GM18507 (cell line): ENCODE measurements at regions not wholly inside any gene's neighbourhood (a gene's known extent, or its start where the extent isn't known, plus 50 kb on each side); places are given as distances from the start of the nearest gene placed in this dataset.
"Not testable (repeated sequence)": the region's sequence is repeated elsewhere in the genome, so short reads cannot be mapped to it uniquely, and the experiment has no call there.

Source experiments
- DNase-seq: peaks from one replicate; pipeline ENCODE4 v3.0.0; 2011; ENCODE audit warnings: low read depth; ENCODE audit not compliant: insufficient read length; ENCODE audit errors: extremely low spot score
- FAIRE-seq: peaks from 2 replicates; lab custom pipeline; 2011; peaks lifted over from hg19 to GRCh38; lab: Jason Lieb, UNC

DNA sequence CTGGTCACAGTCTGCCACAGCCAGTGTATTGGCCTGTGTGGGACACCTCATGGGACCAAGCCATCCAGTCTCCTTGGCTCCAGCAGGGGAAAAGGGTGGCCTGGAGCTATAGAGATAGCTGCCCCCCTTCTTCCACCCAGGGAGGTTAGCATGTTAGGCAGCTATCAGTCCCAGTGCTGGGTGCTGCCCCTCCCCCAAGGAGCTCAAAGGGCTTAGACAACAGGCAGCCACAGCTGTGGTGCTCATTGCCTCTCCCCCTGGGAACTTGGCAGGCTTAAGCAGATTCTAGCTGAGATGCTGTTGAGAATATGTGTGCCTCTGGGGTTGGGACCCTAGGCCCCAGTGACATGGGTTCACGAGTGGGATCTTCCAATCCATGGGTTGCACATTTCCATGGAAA, 226.0 kb upstream of the PTGER4 start:
- no peak for DNase-seq
- no peak for FAIRE-seq

DNA sequence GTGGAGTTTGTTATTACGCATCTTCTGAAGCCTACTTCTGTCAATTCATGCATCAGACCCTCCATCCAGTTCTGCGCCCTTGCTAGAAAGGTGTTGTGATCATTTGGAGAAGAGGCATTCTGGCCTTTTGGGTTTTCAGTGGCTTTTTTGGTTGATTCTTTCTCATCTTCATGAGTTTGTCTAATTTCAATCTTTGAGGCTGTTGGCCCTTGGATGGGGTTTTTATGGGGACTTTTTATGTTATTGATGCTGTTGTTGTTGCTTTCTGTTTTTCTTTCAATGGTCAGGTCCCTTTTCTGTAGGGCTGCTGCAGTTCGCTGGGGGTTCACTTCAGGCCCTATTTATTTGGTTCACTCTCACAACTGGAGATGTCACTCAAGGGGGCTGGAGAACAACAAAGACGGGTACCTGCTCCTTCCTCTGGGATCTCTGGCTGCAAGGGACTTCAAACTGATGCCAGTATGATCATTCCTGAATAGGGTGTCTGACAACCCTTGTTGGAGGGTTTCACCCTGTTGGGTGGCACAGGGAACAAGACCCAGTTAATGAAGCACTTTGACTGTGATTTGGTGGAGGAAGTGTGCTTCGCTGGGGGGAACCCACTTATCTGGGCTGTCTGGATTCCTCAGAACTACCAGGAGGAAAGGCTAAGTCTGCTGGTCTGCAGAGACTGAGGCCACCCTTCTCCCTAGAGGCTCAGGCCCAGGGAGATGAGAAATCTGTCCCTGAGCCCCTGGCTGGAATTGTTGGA, 226.7 kb upstream of the PTGER4 start:
- no peak for FAIRE-seq

DNA sequence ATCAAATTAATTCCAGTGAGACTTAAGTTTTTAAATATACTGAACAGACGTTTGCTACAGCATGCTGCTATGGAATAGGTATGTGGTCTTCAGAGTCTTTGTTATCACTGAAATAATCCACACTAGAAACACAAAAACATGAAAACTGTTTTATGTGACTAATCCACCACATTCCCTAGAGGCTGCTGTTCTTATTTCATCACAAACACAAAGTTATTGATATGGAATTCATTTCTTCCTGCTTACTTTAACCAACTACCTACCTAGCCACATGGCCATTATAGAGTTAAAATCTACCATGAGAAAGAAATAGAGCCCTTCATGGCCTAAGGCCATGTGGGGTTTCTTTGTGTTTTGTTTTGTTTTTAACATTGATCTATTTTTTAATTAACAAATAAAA, 232.3 kb upstream of the PTGER4 start:
- FAIRE-seq (no peak), DNase-seq (no peak)

More for the DNA sequence above, 226.7 kb upstream of the PTGER4 start:
- DNase-seq: no peak

DNA sequence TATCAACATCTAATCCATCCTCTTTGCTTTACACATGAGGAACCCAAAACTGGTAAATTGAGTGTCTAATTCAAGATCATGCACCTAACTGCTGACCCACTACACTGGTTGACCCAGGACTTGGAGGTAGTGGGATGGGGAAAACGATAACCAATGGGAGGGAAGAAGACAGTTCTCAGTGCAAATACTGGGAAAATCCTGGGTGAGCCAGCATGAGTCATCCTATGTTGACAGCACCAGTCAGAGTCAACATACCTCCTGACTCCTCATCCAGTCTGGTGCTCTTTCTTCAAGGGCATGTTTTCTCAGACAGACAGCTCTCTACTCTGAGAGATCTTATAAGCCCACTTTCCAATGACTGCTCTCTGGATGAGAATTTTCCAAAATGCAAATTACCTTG, 232.8 kb upstream of the PTGER4 start:
- FAIRE-seq (no peak), DNase-seq (no peak)

DNA sequence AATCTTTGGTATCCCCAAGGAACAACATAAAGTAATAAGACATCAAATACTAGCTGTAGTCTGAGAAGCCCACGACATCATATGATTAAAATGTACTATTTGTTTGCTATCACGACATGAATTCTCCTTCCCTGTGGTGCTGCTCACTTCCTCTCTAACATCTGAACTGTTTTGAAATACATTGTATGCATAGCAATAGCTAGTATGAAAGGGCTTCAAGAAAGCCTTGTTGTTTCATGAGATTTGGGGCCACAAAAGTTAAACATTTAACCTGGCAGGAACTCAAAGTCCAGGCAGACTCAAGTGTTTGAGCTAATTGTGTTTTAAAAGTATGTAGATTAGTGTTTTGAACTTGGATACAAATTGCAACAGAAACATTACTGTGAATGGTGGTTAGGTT, 237.4 kb upstream of the PTGER4 start:
- DNase-seq (no peak), FAIRE-seq (peak; percentile 79)

DNA sequence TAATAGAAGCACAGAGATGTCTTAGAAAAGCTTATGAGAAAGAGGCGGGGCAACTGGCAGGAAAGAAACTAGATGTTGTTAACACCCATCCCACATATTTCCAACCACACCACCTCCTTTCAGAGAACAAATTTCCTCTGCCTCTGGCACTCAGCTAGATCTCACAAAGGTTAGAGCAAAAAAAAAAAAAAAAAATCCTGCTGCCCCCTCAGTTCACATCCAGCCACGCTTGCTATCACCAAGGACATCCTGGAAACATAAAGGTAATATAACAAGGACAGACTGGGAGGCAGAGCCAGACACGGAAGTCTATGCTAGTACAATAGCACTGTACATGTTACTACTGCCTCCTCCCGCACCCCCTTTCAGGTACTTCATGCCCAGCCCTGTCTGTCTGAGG, 238.0 kb upstream of the PTGER4 start:
- FAIRE-seq (peak; percentile 76), DNase-seq (no peak)

DNA sequence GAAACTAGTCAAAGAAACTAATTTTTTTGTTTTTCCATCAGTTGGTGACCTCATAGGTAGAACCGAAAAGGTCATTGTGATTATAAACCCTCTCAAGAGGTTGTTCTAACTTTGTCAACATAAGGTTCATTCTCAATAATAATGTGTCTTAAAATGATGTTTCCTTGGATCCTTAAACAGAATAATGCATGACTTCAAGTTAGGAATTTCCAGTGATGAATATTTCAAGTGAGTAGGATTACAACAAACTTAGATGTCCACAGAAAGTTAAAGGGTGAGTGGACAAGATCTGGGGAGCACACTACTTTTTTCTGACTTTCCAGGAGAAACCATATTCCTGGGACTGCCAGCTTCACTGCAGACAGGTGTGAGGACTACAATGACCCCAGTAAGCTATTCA, 239.0 kb upstream of the PTGER4 start:
- no peak for DNase-seq
- FAIRE-seq: no peak

DNA sequence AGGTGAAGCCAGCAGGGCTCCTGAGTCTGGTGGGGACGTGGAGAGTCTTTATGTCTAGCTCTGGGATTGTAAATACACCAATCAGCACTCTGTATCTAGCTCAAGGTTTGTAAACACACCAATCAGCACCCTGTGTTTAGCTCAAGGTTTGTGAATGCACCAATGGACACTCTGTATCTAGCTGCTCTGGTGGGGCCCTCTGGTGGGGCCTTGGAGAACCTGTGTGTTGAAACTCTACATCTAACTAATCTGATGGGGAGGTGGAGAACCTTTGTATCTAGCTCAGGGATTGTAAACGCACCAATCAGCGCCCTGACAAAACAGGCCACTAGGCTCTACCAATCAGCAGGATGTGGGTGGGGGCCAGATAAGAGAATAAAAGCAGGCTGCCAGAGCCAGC, 240.6 kb upstream of the PTGER4 start:
- not testable (repeated sequence) for FAIRE-seq, DNase-seq

DNA sequence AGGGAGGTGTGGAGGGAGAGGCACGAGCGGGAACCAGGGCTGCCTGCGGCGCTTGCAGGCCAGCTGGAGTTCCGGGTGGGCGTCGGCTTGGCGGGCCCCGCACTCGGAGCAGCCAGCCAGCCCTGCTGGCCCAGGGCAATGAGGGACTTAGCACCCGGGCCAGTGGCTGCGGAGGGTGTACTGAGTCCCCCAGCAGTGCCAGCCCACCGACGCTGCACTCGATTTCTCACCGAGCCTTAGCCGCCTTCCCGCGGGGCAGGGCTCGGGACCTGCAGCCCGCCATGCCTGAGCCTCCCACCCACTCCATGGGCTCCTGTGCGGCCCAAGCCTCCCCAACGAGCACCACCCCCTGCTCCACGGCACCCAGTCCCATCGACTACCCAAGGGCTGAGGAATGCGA, 241.1 kb upstream of the PTGER4 start:
- not testable (repeated sequence) for DNase-seq, FAIRE-seq

DNA sequence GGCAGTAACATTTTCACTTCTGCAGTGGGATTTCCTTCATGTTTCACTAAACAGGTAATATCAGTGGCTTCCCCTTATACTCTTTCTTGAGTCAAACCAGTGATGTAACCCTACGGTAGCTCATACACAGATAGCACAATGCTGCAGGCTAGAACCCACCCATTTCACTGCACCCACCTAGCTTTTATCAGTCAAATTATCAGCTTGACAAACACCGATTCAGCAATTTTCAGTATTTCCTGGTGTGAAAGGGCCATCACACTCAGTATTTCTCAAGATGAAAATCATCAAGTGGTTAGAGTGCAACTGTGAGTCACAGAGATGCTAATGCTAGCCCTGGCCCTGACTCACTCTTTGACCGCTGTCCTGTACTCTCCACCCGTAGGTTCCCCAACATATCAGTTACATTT, 242.3 kb upstream of the PTGER4 start:
- FAIRE-seq (peak; percentile 81), DNase-seq (no peak)

DNA sequence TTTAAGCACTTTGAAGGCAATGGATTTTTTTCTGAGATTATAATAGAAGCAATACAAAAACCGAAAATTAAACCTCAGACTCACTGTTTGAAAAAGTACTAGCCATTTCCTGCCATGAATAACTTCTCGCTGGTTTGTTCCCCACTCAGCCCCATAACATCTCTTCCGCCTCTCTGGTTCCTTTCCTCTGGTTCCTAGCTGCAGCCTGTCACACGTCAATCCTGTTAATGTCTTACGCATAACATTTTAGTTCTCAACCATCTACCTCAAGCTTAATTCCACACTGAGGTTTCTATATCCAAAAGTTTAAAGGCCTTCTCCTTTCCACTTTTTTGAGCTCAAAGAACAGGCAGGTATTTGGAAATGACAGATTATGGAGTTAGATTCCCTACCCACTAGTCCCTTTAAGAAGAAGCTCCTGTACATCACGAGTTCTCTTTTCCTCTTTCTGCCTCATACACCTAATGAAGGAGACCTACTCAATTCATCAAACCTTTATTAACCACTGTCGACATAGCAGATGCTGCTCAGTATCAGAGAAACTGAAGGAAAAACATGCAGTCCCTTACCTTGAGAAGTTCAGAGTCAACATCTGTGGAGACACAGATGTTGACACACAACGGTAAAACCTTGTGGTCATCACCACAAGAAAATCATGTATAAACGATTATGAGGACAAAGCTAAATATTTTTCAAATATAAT, 243.0 kb upstream of the PTGER4 start:
- DNase-seq (no peak), FAIRE-seq (no peak)

DNA sequence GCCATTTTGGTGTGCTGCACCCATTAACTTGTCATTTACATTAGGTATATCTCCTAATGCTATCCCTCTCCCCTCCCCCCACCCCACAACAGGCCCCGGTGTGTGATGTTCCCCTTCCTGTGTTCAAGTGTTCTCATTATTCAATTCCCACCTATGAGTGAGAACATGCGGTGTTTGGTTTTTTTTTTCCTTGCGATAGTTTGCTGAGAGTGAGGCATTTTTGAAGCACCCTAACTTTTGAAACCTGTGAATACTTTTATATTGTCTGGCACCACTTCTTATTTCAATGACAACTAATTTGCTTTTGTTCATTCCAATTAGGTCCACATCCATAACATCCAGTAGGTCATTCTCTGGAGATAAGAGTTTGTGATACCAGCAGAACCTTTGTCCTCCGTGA, 244.0 kb upstream of the PTGER4 start:
- DNase-seq, FAIRE-seq: not testable (repeated sequence)

DNA sequence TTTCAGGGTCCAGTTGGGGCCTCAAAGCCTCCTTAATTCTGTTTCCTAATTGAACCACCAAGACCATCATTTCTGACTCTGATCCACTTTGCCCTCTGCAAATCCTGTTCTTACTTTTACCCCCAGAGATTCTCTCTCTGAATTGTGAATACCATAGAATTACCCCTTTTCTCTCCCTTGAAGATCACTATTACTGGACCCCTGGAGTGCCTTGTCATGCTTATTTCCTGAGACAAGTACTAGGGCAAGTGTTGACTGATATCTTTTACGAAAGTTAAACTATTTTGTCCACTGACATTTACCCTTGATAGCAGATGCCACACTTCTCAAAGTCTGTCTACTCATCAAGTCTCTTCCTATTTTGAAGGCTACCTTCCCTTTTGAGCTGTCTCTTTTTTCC, 246.9 kb upstream of the PTGER4 start:
- FAIRE-seq: no peak
- DNase-seq: no peak

DNA sequence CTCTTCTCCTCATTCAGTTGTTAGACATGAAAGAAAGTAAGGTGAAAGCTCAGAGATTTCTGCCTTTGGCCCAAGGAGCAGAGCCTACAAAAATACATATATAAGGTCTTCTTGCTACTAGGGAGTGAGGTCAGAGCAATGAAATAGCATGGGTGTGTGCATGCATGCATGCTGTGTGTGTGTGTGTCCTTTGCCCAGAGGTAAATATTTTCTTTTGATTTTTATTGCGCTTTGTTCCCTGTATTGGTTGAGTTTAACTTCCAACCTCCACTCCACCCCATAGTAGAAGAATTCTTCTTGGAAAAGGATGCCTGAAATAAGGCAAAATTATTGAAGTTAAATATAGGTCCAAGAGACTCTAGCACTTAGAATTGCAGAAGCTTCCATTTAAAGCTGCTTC, 248.0 kb upstream of the PTGER4 start:
- DNase-seq: no peak
- FAIRE-seq: no peak

DNA sequence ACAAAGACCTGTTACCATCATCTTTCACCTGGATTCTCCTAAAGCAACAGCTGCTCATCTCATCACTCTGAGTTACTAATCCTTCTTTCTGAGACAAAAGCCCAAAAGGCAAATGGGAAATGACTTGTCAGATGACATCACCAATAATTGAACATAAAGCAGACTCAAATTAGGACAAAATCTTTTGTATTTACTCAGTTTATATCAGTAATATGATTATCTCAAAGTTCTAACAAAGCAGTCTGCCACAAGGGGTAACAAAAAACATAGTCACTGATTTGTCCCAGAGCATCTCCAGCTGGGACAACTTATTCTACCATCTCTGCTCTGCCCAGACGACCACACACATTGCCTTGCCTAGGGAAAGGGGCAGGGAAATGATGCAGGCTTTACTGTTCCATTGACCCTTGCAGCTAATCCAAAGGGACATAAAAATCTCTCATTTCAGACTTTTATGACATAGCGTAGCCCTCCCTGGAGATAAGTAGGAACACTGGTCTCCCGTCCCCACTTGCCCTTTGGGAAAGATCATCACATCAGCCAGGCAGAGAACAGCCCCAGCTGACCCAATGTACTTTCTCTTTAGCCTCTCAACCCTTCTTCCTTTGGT, 249.5 kb upstream of the PTGER4 start:
- FAIRE-seq (no peak), DNase-seq (no peak)

DNA sequence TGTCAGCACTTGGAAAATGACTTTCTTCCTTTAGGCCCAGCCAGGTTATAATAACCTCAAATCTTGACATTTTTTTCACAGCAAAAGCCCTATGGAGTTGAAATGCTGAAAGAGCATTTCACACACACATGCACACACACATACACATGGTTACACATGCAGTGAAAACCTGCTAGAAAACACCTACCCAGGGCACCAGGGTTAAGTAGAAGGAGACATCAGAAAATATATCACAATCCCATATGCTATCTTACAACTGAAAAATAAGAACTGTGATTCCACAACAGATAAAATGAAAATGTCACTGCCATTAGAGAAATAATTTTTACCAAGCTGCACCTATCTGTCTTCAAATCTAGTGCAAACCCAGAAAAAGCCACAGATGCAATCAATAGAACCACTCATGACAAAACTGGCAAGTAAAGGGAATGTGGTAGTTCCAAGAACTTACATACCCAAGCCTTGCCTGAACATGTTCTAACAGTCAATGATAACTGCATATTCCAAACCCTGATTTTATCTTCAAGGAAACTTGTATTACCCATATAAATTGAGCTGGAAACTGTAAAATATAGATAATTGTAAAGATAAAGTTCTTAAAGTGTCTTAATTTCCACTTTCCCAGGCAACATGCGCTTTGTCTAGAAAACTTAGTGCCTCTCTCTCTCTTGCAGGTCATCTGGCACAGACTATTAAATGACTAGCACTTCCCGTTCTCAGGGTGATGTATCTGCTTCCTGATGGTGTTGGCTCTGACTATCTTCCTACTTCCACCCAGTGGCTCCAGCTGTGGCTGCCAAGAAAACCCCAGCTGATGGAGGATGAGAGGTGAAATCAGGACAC, 250.2 kb upstream of the PTGER4 start:
- DNase-seq (no peak), FAIRE-seq (peak; percentile 53)

DNA sequence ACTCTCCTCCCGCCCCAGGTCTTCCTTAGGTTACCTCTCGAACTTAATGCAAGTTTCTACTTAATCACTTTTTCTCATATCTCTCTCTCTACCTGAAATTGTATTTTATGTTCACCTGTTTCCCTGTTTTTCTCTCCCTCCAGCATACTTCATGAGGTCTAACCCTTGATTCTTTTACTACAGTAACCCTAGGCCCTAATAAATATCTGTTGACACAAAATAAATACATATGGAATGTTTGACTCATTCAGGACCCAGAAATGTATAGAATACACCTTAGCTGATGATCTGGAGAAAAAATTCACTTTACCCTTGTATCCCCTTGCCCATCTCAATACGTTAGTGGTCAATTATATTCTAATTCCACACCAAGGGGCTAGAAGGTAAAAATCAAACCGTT, 250.9 kb upstream of the PTGER4 start:
- DNase-seq (no peak), FAIRE-seq (no peak)

DNA sequence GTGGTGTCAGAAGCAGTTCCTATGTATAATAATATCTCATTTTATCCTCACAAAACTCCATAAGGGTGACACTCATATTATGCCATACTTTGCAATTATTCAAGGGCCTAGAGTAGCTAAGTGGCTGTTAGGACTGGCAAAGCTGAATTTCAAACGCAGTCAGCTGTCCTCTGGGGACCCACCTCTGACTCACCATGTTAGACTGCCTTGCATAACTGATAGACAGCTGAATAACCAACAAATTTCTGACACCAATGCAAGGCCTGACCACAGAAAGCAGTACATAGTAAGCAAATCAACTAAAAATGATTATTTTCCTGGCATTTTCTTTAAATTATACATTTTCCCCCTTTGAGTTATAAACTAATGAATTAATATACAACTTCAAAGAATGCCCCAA, 251.6 kb upstream of the PTGER4 start:
- DNase-seq (no peak), FAIRE-seq (no peak)

DNA sequence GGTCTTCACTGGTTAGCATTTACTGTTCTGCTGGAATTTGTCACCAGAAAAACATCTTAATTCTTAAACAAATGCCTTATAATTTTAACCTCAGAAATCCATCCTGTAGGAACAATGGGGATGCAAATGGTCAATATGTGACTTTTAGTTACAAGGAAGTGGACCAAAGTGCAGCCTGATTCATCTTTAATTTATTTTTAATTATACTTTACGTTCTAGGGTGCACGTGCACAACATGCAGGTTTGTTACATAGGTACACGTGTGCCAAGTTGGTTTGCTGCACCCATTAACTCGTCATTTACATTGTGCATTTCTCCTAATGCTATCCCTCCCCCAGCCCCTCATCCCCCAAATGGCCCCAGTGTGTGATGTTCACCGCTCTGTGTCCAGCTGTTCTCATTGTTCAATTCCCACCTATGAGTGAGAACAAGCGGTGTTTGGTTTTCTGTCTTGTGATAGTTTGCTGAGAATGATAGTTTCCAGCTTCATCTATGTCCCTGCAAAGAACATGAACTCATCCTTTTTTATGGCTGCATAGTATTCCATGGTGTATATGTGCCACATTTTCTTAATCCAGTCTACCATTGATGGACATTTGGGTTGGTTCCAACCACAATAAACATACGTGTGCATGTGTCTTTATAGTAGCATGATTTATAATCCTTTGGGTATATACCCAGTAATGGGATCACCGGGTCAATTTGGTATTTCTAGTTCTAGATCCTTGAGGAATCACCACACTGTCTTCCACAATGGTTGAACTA, 262.5 kb upstream of the PTGER4 start:
- FAIRE-seq, DNase-seq: not testable (repeated sequence)
